ENCODE measurements at regions not wholly inside any gene's neighbourhood (a gene's known extent, or its start where the extent isn't known, plus 50 kb on each side); places are given as distances from the start of the nearest gene placed in this dataset.

GRCh38 chr22:22092101-22092500, 109.5 kb upstream of the TOP3B start:
- no peak for DNase-seq

GRCh38 chr22:22091400-22091878, 108.9 kb upstream of the TOP3B start:
- DNase-seq, result no peak

- DNase-seq, result no peak
These were observed 108.2 kb upstream of the TOP3B start for GRCh38 chr22:22090650-22091399.

GRCh38 chr22:22089459-22090308, 107.1 kb upstream of the TOP3B start:
- DNase-seq, result no peak

- DNase-seq, result no peak
These were observed 106.3 kb upstream of the TOP3B start for GRCh38 chr22:22088658-22089458.

- DNase-seq, result no peak
These were observed 105.5 kb upstream of the TOP3B start for GRCh38 chr22:22087854-22088657.

GRCh38 chr22:22086501-22087158, 104.0 kb upstream of the TOP3B start:
- no peak for DNase-seq

- DNase-seq, result no peak
These were observed 103.3 kb upstream of the TOP3B start for GRCh38 chr22:22085702-22086500.

GRCh38 chr22:22084089-22084711, 101.6 kb upstream of the TOP3B start:
- DNase-seq, result no peak

- no peak for DNase-seq
These were observed 100.4 kb upstream of the TOP3B start for GRCh38 chr22:22082960-22083359.

- DNase-seq, result no peak
These were observed 99.7 kb upstream of the TOP3B start for GRCh38 chr22:22082229-22082835.

GRCh38 chr22:22080270-22080669, 97.7 kb upstream of the TOP3B start:
- no peak for DNase-seq

GRCh38 chr22:22079404-22080148, 97.0 kb upstream of the TOP3B start:
- no peak for DNase-seq

- DNase-seq, result no peak
These were observed 95.7 kb upstream of the TOP3B start for GRCh38 chr22:22078329-22078728.

GRCh38 chr22:22076932-22077703, 94.5 kb upstream of the TOP3B start:
- no peak for DNase-seq

- DNase-seq, result no peak
These were observed 93.8 kb upstream of the TOP3B start for GRCh38 chr22:22076361-22076760.

- DNase-seq, result no peak
These were observed 93.0 kb upstream of the TOP3B start for GRCh38 chr22:22075382-22076163.

Data from activated T-cell treated with anti-CD3 and anti-CD28 coated beads for 4 hours (primary cell).